Astrocyte (in vitro differentiated cells and primary cell): ENCODE measurements at regions not wholly inside any gene's neighbourhood (a gene's known extent, or its start where the extent isn't known, plus 50 kb on each side); places are given as distances from the start of the nearest gene placed in this dataset.

Experiments used
- DNase-seq: peaks from one replicate; pipeline ENCODE4 v3.0.0-alpha.2; 2010; ENCODE audit warnings: low read depth
- FAIRE-seq: peaks from 2 replicates; lab custom pipeline; 2011; peaks lifted over from hg19 to GRCh38; lab: Jason Lieb, UNC
- H2AFZ ChIP-seq: 2 replicates; pipeline ENCODE4 v1.6.0; 2012; ENCODE audit warnings: low read depth, low read length, inconsistent platforms
- H3K27ac ChIP-seq: 2 replicates; pipeline ENCODE4 v1.5.1; 2011; ENCODE audit warnings: low read depth, low read length, inconsistent platforms
- H3K27me3 ChIP-seq: 2 replicates; pipeline ENCODE4 v1.6.0; 2011; ENCODE audit warnings: low read length, inconsistent platforms; ENCODE audit not compliant: insufficient read depth
- H3K36me3 ChIP-seq: 2 replicates; pipeline ENCODE4 v1.5.1; 2011; ENCODE audit warnings: low read length, inconsistent platforms; ENCODE audit not compliant: insufficient read depth
- H3K4me1 ChIP-seq: 2 replicates; pipeline ENCODE4 v1.5.1; 2011; ENCODE audit warnings: low read length, inconsistent platforms; ENCODE audit not compliant: insufficient read depth
- H3K4me2 ChIP-seq: 2 replicates; pipeline ENCODE4 v1.6.0; 2012; ENCODE audit warnings: low read length, inconsistent platforms
- H3K4me3 ChIP-seq: 2 replicates; pipeline ENCODE4 v1.5.1; 2011; ENCODE audit warnings: low read depth, mild to moderate bottlenecking, low read length, inconsistent platforms; ENCODE audit not compliant: insufficient read depth
- H3K79me2 ChIP-seq: 2 replicates; pipeline ENCODE4 v1.6.0; 2012; ENCODE audit warnings: mild to moderate bottlenecking, low read length, inconsistent platforms; ENCODE audit not compliant: insufficient read depth
- H3K9ac ChIP-seq: 2 replicates; pipeline ENCODE4 v1.6.0; 2012; ENCODE audit warnings: mild to moderate bottlenecking, low read length, inconsistent platforms
- H3K9me3 ChIP-seq: 2 replicates; pipeline ENCODE4 v1.5.1; 2012; ENCODE audit warnings: low read depth, mild to moderate bottlenecking, low read length, inconsistent platforms; ENCODE audit not compliant: insufficient read depth
- H4K20me1 ChIP-seq: 2 replicates; pipeline ENCODE4 v1.6.0; 2012; ENCODE audit warnings: low read length, inconsistent platforms; ENCODE audit not compliant: insufficient read depth
- H3K27ac Mint-ChIP-seq: one replicate; pipeline ENCODE4 v1.8.0; 2021; ENCODE audit warnings: mild to moderate bottlenecking, mixed read lengths; ENCODE audit not compliant: unreplicated experiment
- H3K27me3 Mint-ChIP-seq: one replicate; pipeline ENCODE4 v1.8.0; 2021; ENCODE audit warnings: low read depth, mixed read lengths; ENCODE audit not compliant: unreplicated experiment
- H3K36me3 Mint-ChIP-seq: one replicate; pipeline ENCODE4 v1.8.0; 2021; ENCODE audit warnings: low read depth, mixed read lengths; ENCODE audit not compliant: unreplicated experiment
- H3K4me1 Mint-ChIP-seq: one replicate; pipeline ENCODE4 v1.8.0; 2021; ENCODE audit warnings: low read depth, mixed read lengths; ENCODE audit not compliant: unreplicated experiment
- H3K4me3 Mint-ChIP-seq: one replicate; pipeline ENCODE4 v1.8.0; 2021; ENCODE audit warnings: mild to moderate bottlenecking, moderate library complexity, mixed read lengths; ENCODE audit not compliant: unreplicated experiment
- H3K9me3 Mint-ChIP-seq: one replicate; pipeline ENCODE4 v1.8.0; 2021; ENCODE audit warnings: mild to moderate bottlenecking, mixed read lengths; ENCODE audit not compliant: unreplicated experiment
- EZH2 ChIP-seq: IDR thresholded peaks from 2 replicates; pipeline ENCODE4 v1.6.1; 2012; ENCODE audit warnings: mild to moderate bottlenecking, low read length, inconsistent platforms; ENCODE audit not compliant: insufficient read depth
- TF ChIP-seq, protein P1 (sequence below): IDR thresholded peaks from 2 replicates; pipeline ENCODE4 v1.5.1; 2011; ENCODE audit warnings: low read depth, mild to moderate bottlenecking, inconsistent platforms, low read length, moderate library complexity; ENCODE audit not compliant: insufficient read depth

DNA sequence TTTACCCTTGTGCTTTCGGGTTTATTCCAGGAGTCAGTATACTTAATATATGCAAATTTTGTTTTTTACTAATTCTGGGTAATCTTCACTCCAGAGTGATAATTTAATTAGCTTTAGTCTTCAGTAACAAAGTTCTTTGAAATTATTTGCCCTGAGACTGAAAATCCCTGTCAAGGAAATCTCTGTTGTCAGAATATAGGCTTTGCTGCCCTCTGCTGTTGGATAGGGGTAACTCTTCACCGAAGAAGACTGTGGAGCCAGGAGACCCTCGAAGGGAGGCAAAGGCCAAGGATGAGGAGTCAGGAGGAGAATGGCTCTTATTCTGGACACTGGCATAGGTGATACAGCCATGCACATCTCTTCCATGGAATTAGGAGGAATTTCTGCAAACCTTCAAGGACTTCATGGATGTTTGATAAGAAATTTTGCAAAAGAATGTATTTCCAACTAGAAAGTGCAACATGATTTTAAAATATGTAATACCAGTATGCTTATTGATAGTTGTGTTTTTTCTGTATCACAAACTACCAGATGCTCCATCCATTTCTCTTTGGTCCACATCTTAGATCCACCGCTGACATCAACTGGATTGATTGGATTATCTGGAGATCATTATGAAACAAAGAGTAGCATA, 182.3 kb downstream of the RDH14 start:
- FAIRE-seq (peak; percentile 81), DNase-seq (no peak)
- H2AFZ ChIP-seq, result no peak overlapping the region
- H3K79me2 ChIP-seq, result no peaks in the 10 kb centered on the region
- Mint-ChIP-seq H3K4me3 (no peak overlapping the region), H3K9me3 (no peaks in the 10 kb centered on the region), H3K27me3 (peaks cover 2% of the 10 kb centered on the region), H3K27ac (no peak overlapping the region), H3K36me3 (no peaks in the 10 kb centered on the region), H3K4me1 (no peaks in the 10 kb centered on the region)
- H3K9ac ChIP-seq, result no peak overlapping the region
- no peak overlapping the region for H3K4me3 ChIP-seq
- no peak overlapping the region for H3K4me2 ChIP-seq
- no peaks in the 10 kb centered on the region for H3K27me3 ChIP-seq
- no peaks in the 10 kb centered on the region for H4K20me1 ChIP-seq
- H3K4me1 ChIP-seq, result peaks cover 3% of the 10 kb centered on the region
- H3K9me3 ChIP-seq, result no peaks in the 10 kb centered on the region
- H3K36me3 ChIP-seq, result no peaks in the 10 kb centered on the region
- no peak overlapping the region for H3K27ac ChIP-seq
- TF ChIP-seq, protein P1, sequence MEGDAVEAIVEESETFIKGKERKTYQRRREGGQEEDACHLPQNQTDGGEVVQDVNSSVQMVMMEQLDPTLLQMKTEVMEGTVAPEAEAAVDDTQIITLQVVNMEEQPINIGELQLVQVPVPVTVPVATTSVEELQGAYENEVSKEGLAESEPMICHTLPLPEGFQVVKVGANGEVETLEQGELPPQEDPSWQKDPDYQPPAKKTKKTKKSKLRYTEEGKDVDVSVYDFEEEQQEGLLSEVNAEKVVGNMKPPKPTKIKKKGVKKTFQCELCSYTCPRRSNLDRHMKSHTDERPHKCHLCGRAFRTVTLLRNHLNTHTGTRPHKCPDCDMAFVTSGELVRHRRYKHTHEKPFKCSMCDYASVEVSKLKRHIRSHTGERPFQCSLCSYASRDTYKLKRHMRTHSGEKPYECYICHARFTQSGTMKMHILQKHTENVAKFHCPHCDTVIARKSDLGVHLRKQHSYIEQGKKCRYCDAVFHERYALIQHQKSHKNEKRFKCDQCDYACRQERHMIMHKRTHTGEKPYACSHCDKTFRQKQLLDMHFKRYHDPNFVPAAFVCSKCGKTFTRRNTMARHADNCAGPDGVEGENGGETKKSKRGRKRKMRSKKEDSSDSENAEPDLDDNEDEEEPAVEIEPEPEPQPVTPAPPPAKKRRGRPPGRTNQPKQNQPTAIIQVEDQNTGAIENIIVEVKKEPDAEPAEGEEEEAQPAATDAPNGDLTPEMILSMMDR, result peak; percentile 89
- no peak for TF ChIP-seq EZH2

GRCh38 chr2:18376936-18377335, 183.5 kb downstream of the RDH14 start:
- Mint-ChIP-seq H3K27me3 (no peaks in the 10 kb centered on the region), H3K4me3 (no peak overlapping the region), H3K4me1 (no peaks in the 10 kb centered on the region), H3K9me3 (no peaks in the 10 kb centered on the region), H3K36me3 (no peaks in the 10 kb centered on the region), H3K27ac (no peak overlapping the region)
- H3K9ac ChIP-seq, result no peak overlapping the region
- no peaks in the 10 kb centered on the region for H3K79me2 ChIP-seq
- no peaks in the 10 kb centered on the region for H3K9me3 ChIP-seq
- no peak overlapping the region for H3K4me3 ChIP-seq
- no peak overlapping the region for H3K4me2 ChIP-seq
- no peaks in the 10 kb centered on the region for H4K20me1 ChIP-seq
- peaks cover 3% of the 10 kb centered on the region for H3K4me1 ChIP-seq
- FAIRE-seq, result no peak
- DNase-seq, result no peak
- no peak for TF ChIP-seq EZH2
- TF ChIP-seq, protein P1, result no peak
- no peak overlapping the region for H2AFZ ChIP-seq
- H3K36me3 ChIP-seq, result no peaks in the 10 kb centered on the region
- H3K27ac ChIP-seq, result no peak overlapping the region
- no peaks in the 10 kb centered on the region for H3K27me3 ChIP-seq

DNA sequence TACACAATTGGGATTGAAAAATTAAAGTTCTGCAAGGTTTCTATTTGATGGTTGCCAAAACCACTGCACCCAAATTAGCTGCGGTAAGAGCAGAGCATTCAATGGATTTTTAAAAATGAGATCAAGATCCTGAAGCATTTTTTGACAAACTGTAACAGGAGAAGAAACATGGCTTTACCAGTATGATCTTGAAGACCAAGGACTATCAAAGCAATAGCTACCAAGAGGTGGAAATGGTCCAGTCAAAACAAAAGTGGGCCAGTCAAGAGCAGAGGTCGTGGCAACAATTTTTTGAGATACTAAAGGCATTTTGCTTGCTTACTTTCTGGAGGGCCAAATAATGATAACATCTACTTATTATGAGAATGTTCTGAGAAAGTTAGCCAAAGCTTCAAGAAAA, 186.8 kb downstream of the RDH14 start:
- H3K9me3 ChIP-seq, result no peaks in the 10 kb centered on the region
- peaks cover 18% of the 10 kb centered on the region for H3K4me1 ChIP-seq
- no peaks in the 10 kb centered on the region for H3K36me3 Mint-ChIP-seq
- no peaks in the 10 kb centered on the region for H3K9me3 Mint-ChIP-seq
- FAIRE-seq (no peak), DNase-seq (peak; percentile 95)
- H3K4me1 Mint-ChIP-seq, result peaks cover 10% of the 10 kb centered on the region
- H2AFZ ChIP-seq, result no peak overlapping the region
- no peak overlapping the region for H3K9ac ChIP-seq
- H3K4me3 ChIP-seq, result no peak overlapping the region
- no peak overlapping the region for H3K27ac Mint-ChIP-seq
- H3K27me3 ChIP-seq, result no peaks in the 10 kb centered on the region
- H3K27ac ChIP-seq, result no peak overlapping the region
- no peaks in the 10 kb centered on the region for H3K36me3 ChIP-seq
- no peak overlapping the region for H3K4me2 ChIP-seq
- H3K79me2 ChIP-seq, result no peaks in the 10 kb centered on the region
- no peak overlapping the region for H3K4me3 Mint-ChIP-seq
- H4K20me1 ChIP-seq, result no peaks in the 10 kb centered on the region
- H3K27me3 Mint-ChIP-seq, result no peaks in the 10 kb centered on the region
- TF ChIP-seq EZH2, result no peak
- TF ChIP-seq, protein P1, result no peak
